Retinal pigment epithelial cell (primary cell): ENCODE measurements at regions not wholly inside any gene's neighbourhood (a gene's known extent, or its start where the extent isn't known, plus 50 kb on each side); places are given as distances from the start of the nearest gene placed in this dataset.

Source experiments
- DNase-seq: peaks from one replicate; pipeline ENCODE4 v3.0.0-alpha.2; 2010; ENCODE audit warnings: low read depth
- H3K4me3 ChIP-seq: 2 replicates; pipeline ENCODE4 v1.5.1; 2011; ENCODE audit warnings: mild to moderate bottlenecking, low read length, control low read depth, moderate library complexity
- TF ChIP-seq, protein P1 (sequence below): conservative IDR thresholded peaks from 2 replicates; pipeline ENCODE4 v1.5.1; 2011; ENCODE audit warnings: low read depth, low read length, control low read depth, inconsistent platforms

DNA sequence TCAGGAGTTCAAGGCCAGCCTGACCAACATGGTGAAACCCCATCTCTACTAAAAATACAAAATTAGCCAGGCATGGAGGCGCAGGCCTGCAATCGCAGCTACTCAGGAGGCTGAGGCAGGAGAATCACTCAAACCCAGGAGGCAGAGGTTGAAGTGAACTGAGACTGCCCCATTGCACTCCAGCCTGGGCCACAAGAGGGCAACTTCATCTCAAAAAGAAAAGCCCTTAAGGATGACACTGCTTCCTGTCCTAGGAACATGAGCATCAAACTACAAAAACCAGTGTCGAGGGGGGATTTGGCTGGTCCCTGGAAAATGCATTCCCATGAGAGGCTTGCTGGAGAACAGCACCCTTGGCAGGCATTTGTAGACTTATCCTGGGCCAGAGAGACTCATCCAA lies 449.5 kb upstream of the PSMD7 start:
- TF ChIP-seq, protein P1, sequence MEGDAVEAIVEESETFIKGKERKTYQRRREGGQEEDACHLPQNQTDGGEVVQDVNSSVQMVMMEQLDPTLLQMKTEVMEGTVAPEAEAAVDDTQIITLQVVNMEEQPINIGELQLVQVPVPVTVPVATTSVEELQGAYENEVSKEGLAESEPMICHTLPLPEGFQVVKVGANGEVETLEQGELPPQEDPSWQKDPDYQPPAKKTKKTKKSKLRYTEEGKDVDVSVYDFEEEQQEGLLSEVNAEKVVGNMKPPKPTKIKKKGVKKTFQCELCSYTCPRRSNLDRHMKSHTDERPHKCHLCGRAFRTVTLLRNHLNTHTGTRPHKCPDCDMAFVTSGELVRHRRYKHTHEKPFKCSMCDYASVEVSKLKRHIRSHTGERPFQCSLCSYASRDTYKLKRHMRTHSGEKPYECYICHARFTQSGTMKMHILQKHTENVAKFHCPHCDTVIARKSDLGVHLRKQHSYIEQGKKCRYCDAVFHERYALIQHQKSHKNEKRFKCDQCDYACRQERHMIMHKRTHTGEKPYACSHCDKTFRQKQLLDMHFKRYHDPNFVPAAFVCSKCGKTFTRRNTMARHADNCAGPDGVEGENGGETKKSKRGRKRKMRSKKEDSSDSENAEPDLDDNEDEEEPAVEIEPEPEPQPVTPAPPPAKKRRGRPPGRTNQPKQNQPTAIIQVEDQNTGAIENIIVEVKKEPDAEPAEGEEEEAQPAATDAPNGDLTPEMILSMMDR: no peak
- H3K4me3 ChIP-seq: no peak overlapping the region
- no peak for DNase-seq

DNA sequence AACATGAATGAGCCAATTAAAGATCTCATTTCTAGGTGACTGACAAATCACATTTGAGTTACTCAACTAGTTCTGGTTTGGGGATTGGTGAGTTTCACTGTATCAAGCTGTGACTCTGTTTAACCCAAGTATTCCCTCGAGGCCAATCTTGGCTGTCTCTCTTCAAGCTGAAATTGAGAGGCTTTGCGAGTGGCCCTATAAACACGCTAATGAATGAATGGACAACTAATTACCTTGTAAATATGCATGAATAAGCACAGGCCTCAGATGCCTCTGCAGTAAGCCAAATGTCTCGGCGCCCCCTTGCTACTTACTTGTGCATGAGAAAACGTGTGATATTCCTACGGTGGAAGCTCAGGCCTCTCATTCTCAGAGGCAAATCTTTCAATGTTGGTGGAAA lies 450.3 kb upstream of the PSMD7 start:
- no peak overlapping the region for H3K4me3 ChIP-seq
- TF ChIP-seq, protein P1: no peak
- no peak for DNase-seq

DNA sequence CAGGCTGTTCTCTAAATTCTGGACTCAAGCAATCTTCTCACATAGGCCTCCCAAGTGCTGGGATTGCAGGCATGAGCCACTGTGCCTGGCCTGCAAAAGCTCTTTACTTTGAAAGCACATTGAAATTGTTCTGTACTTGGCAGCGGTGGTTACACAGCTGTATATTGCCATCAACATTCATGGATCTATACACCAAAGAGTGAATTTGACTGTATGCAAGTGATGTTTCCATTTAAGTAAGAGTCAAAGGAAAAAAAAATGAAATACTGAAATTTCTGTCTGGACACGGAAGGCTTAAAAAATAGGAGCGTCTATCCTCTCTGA lies 450.6 kb upstream of the PSMD7 start:
- no peak for DNase-seq
- TF ChIP-seq, protein P1: no peak
- H3K4me3 ChIP-seq: no peak overlapping the region

DNA sequence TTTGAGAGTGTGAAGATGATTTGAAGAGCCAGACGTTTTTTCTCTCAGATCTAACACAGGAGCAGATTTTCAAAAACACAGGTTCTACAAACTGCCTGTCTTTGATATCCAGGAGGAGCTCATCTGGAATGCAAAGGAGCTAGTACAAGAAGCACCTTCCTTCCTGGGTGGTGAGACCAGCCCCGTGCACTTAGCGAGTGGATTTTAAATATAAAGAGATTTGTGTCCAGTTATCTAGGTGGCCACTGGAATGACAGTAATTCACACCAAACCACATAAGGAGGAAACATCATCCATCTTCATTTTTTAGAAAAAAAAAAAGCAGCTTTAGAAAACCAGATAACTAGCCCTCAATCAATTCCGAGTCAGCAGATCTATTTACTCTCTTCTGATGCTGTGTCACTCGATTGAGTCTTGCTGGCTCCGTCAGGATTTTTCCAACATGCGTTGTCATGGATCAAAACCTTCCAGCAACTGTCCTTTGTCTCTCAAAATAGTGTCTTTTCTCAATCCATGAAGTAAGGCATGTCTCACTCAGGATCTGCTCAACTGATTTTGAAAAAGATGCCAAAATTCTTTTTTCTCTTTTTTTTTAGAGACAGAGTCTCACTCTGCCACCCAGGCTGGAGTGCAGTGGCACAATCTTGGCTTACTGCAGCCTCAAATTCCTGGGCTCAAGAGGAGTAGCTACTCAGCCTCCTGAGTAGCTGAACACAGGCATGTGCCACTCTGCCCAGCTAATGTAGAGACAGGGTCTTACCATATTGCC lies 451.2 kb upstream of the PSMD7 start:
- TF ChIP-seq, protein P1: no peak
- no peak for DNase-seq
- no peak overlapping the region for H3K4me3 ChIP-seq

DNA sequence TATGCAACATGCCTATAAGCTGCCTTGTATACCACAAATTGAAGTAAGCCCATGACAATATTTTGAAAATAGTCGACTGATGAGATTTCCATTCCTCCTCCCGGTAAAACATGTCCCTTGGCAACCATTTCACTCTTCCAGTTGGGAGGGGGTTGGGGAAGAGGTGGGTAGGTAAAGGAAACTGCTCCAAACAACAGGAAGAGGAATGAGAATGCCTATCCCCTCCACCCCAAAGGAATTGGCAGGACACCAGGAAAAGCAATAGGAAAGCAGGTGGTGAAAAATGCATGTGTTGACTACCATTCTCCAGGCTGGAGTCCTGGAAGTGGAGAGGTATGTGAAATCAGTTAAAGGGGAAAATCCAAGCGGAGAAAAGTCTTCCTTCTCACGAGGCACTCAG lies 455.9 kb upstream of the PSMD7 start:
- no peak for DNase-seq
- no peak overlapping the region for H3K4me3 ChIP-seq
- TF ChIP-seq, protein P1: no peak

DNA sequence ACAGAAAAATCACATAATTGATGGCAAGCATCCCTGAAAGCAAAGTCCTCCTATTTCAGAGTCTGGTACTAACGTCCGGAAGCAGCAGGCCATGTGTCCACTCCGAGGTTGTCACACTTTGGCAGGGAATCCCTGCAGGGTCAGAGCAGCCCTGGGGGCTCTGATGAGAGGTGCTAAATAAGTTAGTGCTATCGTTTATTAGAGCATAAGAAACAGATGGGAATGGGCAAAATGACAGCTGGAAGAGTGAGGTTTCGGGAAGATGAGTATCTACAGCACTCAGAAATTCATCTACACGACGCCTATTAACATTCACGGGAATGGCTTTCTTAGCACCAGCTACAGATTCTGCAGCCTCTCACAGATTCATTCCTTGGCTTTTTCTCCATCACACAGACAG lies 465.4 kb upstream of the PSMD7 start:
- DNase-seq: no peak
- H3K4me3 ChIP-seq: no peak overlapping the region
- TF ChIP-seq, protein P1: no peak

DNA sequence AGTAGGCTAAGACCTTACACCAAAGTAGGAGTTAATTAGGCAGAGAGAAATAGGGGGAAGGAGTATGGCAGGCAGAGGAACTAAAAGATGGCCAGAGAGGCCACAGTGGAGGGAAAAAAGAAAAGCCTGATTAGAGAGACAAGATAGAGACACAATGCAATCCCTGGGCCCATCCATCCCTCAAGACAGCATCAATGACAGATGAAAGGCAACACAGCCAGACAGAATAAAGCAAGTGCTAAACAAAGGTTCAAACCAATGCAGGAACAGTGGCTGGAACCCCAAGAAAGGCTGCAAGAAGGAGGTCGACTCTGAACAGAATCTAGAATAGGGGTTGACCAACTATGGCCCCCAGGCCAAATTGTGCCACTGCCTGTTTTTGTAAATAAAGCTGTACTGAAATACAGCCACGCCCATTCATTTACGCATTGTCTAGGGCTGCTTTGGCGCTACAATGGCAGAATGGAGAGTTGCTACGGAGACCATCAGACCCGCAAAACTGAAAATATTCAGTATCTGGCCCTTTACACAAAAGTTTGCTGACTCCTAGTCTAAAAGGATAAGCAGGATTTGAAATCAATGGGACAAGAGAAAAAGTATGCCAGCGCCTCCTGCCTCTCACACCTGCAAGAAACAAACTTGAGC lies 473.3 kb upstream of the PSMD7 start:
- TF ChIP-seq, protein P1: no peak
- no peak overlapping the region for H3K4me3 ChIP-seq
- DNase-seq: no peak
